C4-2B (cell line): ENCODE measurements at regions not wholly inside any gene's neighbourhood (a gene's known extent, or its start where the extent isn't known, plus 50 kb on each side); places are given as distances from the start of the nearest gene placed in this dataset.

Source experiments
- CTCF ChIP-seq: fragments of 450-650 bp; conservative IDR thresholded peaks from 2 replicates; pipeline ENCODE4 v1.5.1; 2017; ENCODE audit warnings: mild to moderate bottlenecking
- ZFX ChIP-seq: fragments of 450-650 bp; IDR thresholded peaks from 2 replicates; pipeline ENCODE4 v1.6.1; 2017

- TF ChIP-seq CTCF: peak; percentile 7; the same call in 1 of the 2 replicates
- TF ChIP-seq ZFX: no peak
These were observed 1975.3 kb upstream of the CDH6 start for GRCh38 chr5:29218138-29218537.
